ENCODE measurements at regions not wholly inside any gene's neighbourhood (a gene's known extent, or its start where the extent isn't known, plus 50 kb on each side); places are given as distances from the start of the nearest gene placed in this dataset.
"Not testable (repeated sequence)": the region's sequence is repeated elsewhere in the genome, so short reads cannot be mapped to it uniquely, and the experiment has no call there.

- no peak overlapping the region for H3K27ac ChIP-seq (ENCODE audit: low read depth in 1 of 2, low read length in 1 of 2)
- ATAC-seq (ENCODE audit: insufficient read depth, low FRiP score) (no peak), DNase-seq (peak; percentile 35 to 78 (median 50))
- H3K9me3 ChIP-seq (ENCODE audit: control insufficient read depth in 4 of 4, insufficient read depth in 3 of 4, low read length in 3 of 4) = peaks cover 0 to 3% (median 0%) of the 10 kb centered on the region in 4 donors
- H3K9ac ChIP-seq (ENCODE audit: insufficient read depth in 1 of 2, low read length in 2 of 2) = peak overlapping the region in 1 of 2 donors; percentile 38
- H3K4me3 ChIP-seq = no peak overlapping the region
- H3K27me3 ChIP-seq (ENCODE audit: control insufficient read depth in 3 of 3, insufficient read depth in 3 of 3, low read length in 2 of 3) = no peaks in the 10 kb centered on the region
- TF ChIP-seq CTCF (IDR thresholded peaks at IDR 0.05; ENCODE audit: control extremely low read depth, extremely low read depth) = no peak
- WGBS, 2 donors = 46 to 51% methylated on average over 10 of the region's 10 CpGs
- H3K4me1 ChIP-seq (ENCODE audit: control insufficient read depth in 5 of 5, insufficient read depth in 5 of 5, low read length in 5 of 5) = peaks cover 0 to 37% (median 21%) of the 10 kb centered on the region in 5 donors
- no peaks in the 10 kb centered on the region for H3K36me3 ChIP-seq (ENCODE audit: control insufficient read depth in 4 of 4, insufficient read depth in 4 of 4, low read length in 4 of 4)
These were observed 361.0 kb downstream of the CD83 start for GRCh38 chr6:14478381-14479225.

- H3K36me3 ChIP-seq (ENCODE audit: control insufficient read depth in 4 of 4, insufficient read depth in 4 of 4, low read length in 4 of 4); H3K9me3 ChIP-seq (ENCODE audit: control insufficient read depth in 4 of 4, insufficient read depth in 3 of 4, low read length in 3 of 4); ATAC-seq (ENCODE audit: insufficient read depth, low FRiP score); H3K27me3 ChIP-seq (ENCODE audit: control insufficient read depth in 3 of 3, insufficient read depth in 3 of 3, low read length in 2 of 3); H3K4me3 ChIP-seq; H3K9ac ChIP-seq (ENCODE audit: insufficient read depth in 1 of 2, low read length in 2 of 2); H3K27ac ChIP-seq (ENCODE audit: low read depth in 1 of 2, low read length in 1 of 2); DNase-seq: not testable (repeated sequence)
- H3K4me1 ChIP-seq (ENCODE audit: control insufficient read depth in 5 of 5, insufficient read depth in 5 of 5, low read length in 5 of 5) = peaks cover 0 to 27% (median 14%) of the 10 kb centered on the region in 5 donors
- WGBS, 2 donors = no CpG with 5 or more reads among the region's 1 CpG
These were observed 364.4 kb downstream of the CD83 start for GRCh38 chr6:14481946-14482345.

- Histone ChIP-seq H3K4me3 (no peak overlapping the region), H3K9me3 (ENCODE audit: control insufficient read depth in 4 of 4, insufficient read depth in 3 of 4, low read length in 3 of 4) (peaks cover 0 to 2% (median under 1%) of the 10 kb centered on the region in 4 donors), H3K9ac (ENCODE audit: insufficient read depth in 1 of 2, low read length in 2 of 2) (no peak overlapping the region), H3K4me1 (ENCODE audit: control insufficient read depth in 5 of 5, insufficient read depth in 5 of 5, low read length in 5 of 5) (peaks cover 0 to 4% (median 0%) of the 10 kb centered on the region in 5 donors), H3K27me3 (ENCODE audit: control insufficient read depth in 3 of 3, insufficient read depth in 3 of 3, low read length in 2 of 3) (no peaks in the 10 kb centered on the region), H3K36me3 (ENCODE audit: control insufficient read depth in 4 of 4, insufficient read depth in 4 of 4, low read length in 4 of 4) (no peaks in the 10 kb centered on the region), H3K27ac (ENCODE audit: low read depth in 1 of 2, low read length in 1 of 2) (no peak overlapping the region)
- no peak for DNase-seq
- TF ChIP-seq CTCF (IDR thresholded peaks at IDR 0.05; ENCODE audit: control extremely low read depth, extremely low read depth) = no peak
- no peak for ATAC-seq (ENCODE audit: insufficient read depth, low FRiP score)
- WGBS, 2 donors = 95 to 100% methylated on average over 3 of the region's 3 CpGs
These were observed 370.1 kb downstream of the CD83 start for GRCh38 chr6:14487625-14488024.

- TF ChIP-seq CTCF (IDR thresholded peaks at IDR 0.05; ENCODE audit: control extremely low read depth, extremely low read depth) = no peak
- Histone ChIP-seq H3K4me1 (ENCODE audit: control insufficient read depth in 5 of 5, insufficient read depth in 5 of 5, low read length in 5 of 5) (peaks cover 0 to 4% (median 0%) of the 10 kb centered on the region in 5 donors), H3K27me3 (ENCODE audit: control insufficient read depth in 3 of 3, insufficient read depth in 3 of 3, low read length in 2 of 3) (no peaks in the 10 kb centered on the region), H3K27ac (ENCODE audit: low read depth in 1 of 2, low read length in 1 of 2) (no peak overlapping the region), H3K9ac (ENCODE audit: insufficient read depth in 1 of 2, low read length in 2 of 2) (no peak overlapping the region), H3K4me3 (no peak overlapping the region), H3K36me3 (ENCODE audit: control insufficient read depth in 4 of 4, insufficient read depth in 4 of 4, low read length in 4 of 4) (no peaks in the 10 kb centered on the region), H3K9me3 (ENCODE audit: control insufficient read depth in 4 of 4, insufficient read depth in 3 of 4, low read length in 3 of 4) (peaks cover 0 to 2% (median under 1%) of the 10 kb centered on the region in 4 donors)
- WGBS, 2 donors = 70 to 94% methylated on average over 2 of the region's 2 CpGs
- no peak for DNase-seq
- no peak for ATAC-seq (ENCODE audit: insufficient read depth, low FRiP score)
These were observed 370.6 kb downstream of the CD83 start for GRCh38 chr6:14488180-14488579.
